Body of pancreas (tissue), 4 donors: ENCODE measurements at regions not wholly inside any gene's neighbourhood (a gene's known extent, or its start where the extent isn't known, plus 50 kb on each side); places are given as distances from the start of the nearest gene placed in this dataset.

Experiments used
- POLR2A ChIP-seq, 3 donors: fragments of 450-650 bp; IDR thresholded peaks; one replicate each; pipeline ENCODE4 v1.6.1; 2016; ENCODE audit warnings: antibody characterized with exemption in 3 of 3, mild to moderate bottlenecking in 2 of 3
- TF ChIP-seq, protein P1 (sequence below), 7 experiments: fragments of 450-650 bp in 4 of 7; fragments of 200-600 bp in 3 of 7; sonication (generic) in 3 of 7; IDR thresholded peaks; one replicate each; pipeline ENCODE4 v1.5.1; 2016 to 2019; ENCODE audit warnings: antibody characterized with exemption in 7 of 7

DNA sequence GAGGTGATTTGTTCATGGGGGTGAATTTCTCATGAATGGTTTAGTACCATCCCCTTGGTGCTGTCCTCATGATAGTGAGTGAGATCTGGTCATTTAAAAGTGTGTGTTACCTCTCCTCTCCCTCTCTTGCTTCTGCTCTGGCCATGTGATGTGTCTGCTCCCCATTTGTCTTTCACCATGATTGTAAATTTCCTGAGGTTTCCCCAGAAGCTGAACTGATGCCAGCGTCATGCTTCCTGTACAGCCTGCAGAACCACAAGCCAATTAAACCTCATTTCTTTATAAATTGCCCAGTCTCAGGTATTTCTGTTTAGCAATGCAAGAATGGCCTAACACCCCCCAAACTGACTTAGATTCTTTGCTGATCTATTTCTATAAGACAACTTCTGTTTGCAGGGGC, 249.4 kb upstream of the B3GALT2 start:
- TF ChIP-seq, protein P1, sequence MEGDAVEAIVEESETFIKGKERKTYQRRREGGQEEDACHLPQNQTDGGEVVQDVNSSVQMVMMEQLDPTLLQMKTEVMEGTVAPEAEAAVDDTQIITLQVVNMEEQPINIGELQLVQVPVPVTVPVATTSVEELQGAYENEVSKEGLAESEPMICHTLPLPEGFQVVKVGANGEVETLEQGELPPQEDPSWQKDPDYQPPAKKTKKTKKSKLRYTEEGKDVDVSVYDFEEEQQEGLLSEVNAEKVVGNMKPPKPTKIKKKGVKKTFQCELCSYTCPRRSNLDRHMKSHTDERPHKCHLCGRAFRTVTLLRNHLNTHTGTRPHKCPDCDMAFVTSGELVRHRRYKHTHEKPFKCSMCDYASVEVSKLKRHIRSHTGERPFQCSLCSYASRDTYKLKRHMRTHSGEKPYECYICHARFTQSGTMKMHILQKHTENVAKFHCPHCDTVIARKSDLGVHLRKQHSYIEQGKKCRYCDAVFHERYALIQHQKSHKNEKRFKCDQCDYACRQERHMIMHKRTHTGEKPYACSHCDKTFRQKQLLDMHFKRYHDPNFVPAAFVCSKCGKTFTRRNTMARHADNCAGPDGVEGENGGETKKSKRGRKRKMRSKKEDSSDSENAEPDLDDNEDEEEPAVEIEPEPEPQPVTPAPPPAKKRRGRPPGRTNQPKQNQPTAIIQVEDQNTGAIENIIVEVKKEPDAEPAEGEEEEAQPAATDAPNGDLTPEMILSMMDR (IDR thresholded peaks at IDR 0.05), result no peak
- TF ChIP-seq POLR2A (IDR thresholded peaks at IDR 0.05), result no peak
